Liver (tissue), 8 donors: ENCODE measurements at regions not wholly inside any gene's neighbourhood (a gene's known extent, or its start where the extent isn't known, plus 50 kb on each side); places are given as distances from the start of the nearest gene placed in this dataset.

Experiments used
- DNase-seq: peaks from one replicate; pipeline ENCODE4 v3.0.0-alpha.2; 2017; ENCODE audit warnings: low spot score
- H3K27ac ChIP-seq, 2 donors: one replicate each; pipeline ENCODE4 v1.7.0; 2013; ENCODE audit warnings: inconsistent platforms in 2 of 2, low read length in 2 of 2, control low read depth in 1 of 2, low read depth in 1 of 2, mild to moderate bottlenecking in 1 of 2
- H3K27me3 ChIP-seq, 4 donors: one replicate each; pipeline versions ENCODE4 v1.6.1 to v1.7.0; 2013; ENCODE audit warnings: low read length in 3 of 4, inconsistent platforms in 1 of 4, mild to moderate bottlenecking in 1 of 4, moderate library complexity in 1 of 4; ENCODE audit not compliant: control insufficient read depth in 4 of 4, insufficient read depth in 4 of 4
- H3K36me3 ChIP-seq, 4 donors: one replicate each; pipeline versions ENCODE4 v1.6.1 to v1.7.0; 2013; ENCODE audit warnings: low read length in 3 of 4, mild to moderate bottlenecking in 3 of 4, low read depth in 1 of 4, moderate library complexity in 1 of 4; ENCODE audit not compliant: control insufficient read depth in 4 of 4, insufficient read depth in 3 of 4
- H3K4me1 ChIP-seq, 4 donors: one replicate each; pipeline versions ENCODE4 v1.6.1 to v1.7.0; 2013; ENCODE audit warnings: low read length in 3 of 4, mild to moderate bottlenecking in 3 of 4, moderate library complexity in 1 of 4; ENCODE audit not compliant: control insufficient read depth in 4 of 4, insufficient read depth in 4 of 4
- H3K4me3 ChIP-seq, 3 donors: one replicate each; pipeline versions ENCODE4 v1.6.1 to v1.7.0; 2013; ENCODE audit warnings: low read length in 3 of 3, control low read depth in 1 of 3, low read depth in 1 of 3, mild to moderate bottlenecking in 1 of 3
- H3K9ac ChIP-seq, 2 donors: one replicate each; pipeline ENCODE4 v1.7.0; 2013; ENCODE audit warnings: low read length in 2 of 2, mild to moderate bottlenecking in 2 of 2, moderate library complexity in 2 of 2, control low read depth in 1 of 2, low read depth in 1 of 2
- H3K9me3 ChIP-seq, 4 donors: one replicate each; pipeline versions ENCODE4 v1.6.1 to v1.7.0; 2013; ENCODE audit warnings: low read length in 3 of 4; ENCODE audit not compliant: control insufficient read depth in 4 of 4
- ATF3 ChIP-seq: IDR thresholded peaks from 2 replicates; pipeline ENCODE4 v1.6.1; 2016; ENCODE audit warnings: antibody characterized with exemption
- CTCF ChIP-seq: fragments of 150-350 bp; IDR thresholded peaks from 2 replicates; pipeline ENCODE4 v1.5.1; 2017; ENCODE audit warnings: improper control_type of control experiment, low read depth, low read length; ENCODE audit not compliant: missing input control
- EGR1 ChIP-seq, 2 donors: IDR thresholded peaks; 2 replicates each; pipeline ENCODE4 v1.6.1; 2016 to 2018; ENCODE audit warnings: antibody characterized with exemption in 2 of 2, low read depth in 2 of 2
- FOXA1 ChIP-seq: IDR thresholded peaks from 2 replicates; pipeline ENCODE4 v1.6.1; 2016; ENCODE audit warnings: antibody characterized with exemption
- FOXA2 ChIP-seq: IDR thresholded peaks from 2 replicates; pipeline ENCODE4 v1.6.1; 2016; ENCODE audit warnings: antibody characterized with exemption
- GABPA ChIP-seq, 2 donors: IDR thresholded peaks in 1 of 2; conservative IDR thresholded peaks in 1 of 2; 2 replicates each; pipeline ENCODE4 v1.6.1; 2016; ENCODE audit warnings: antibody characterized with exemption in 2 of 2, mild to moderate bottlenecking in 1 of 2, moderate library complexity in 1 of 2
- HNF4A ChIP-seq, 2 donors: conservative IDR thresholded peaks; 2 replicates each; pipeline ENCODE4 v1.6.1; 2016; ENCODE audit warnings: antibody characterized with exemption in 2 of 2, mild to moderate bottlenecking in 2 of 2
- HNF4G ChIP-seq: IDR thresholded peaks from 2 replicates; pipeline ENCODE4 v1.6.1; 2016; ENCODE audit warnings: antibody characterized with exemption
- JUND ChIP-seq, 2 donors: IDR thresholded peaks; 2 replicates each; pipeline ENCODE4 v1.6.1; 2016; ENCODE audit warnings: antibody characterized with exemption in 2 of 2
- MAX ChIP-seq: IDR thresholded peaks from 2 replicates; pipeline ENCODE4 v1.6.1; 2016; ENCODE audit warnings: antibody characterized with exemption
- NR2F2 ChIP-seq: IDR thresholded peaks from 2 replicates; pipeline ENCODE4 v1.6.1; 2016; ENCODE audit warnings: antibody characterized with exemption
- RAD21 ChIP-seq, 2 donors: IDR thresholded peaks; 2 replicates each; pipeline ENCODE4 v1.6.1; 2016; ENCODE audit warnings: antibody characterized with exemption in 2 of 2, mild to moderate bottlenecking in 2 of 2
- REST ChIP-seq: IDR thresholded peaks from 2 replicates; pipeline ENCODE4 v1.6.1; 2016; ENCODE audit warnings: antibody characterized with exemption, mild to moderate bottlenecking
- RXRA ChIP-seq, 2 donors: IDR thresholded peaks; 2 replicates each; pipeline ENCODE4 v1.6.1; 2017 to 2018; ENCODE audit warnings: antibody characterized with exemption in 2 of 2, mild to moderate bottlenecking in 1 of 2
- SP1 ChIP-seq: IDR thresholded peaks from 2 replicates; pipeline ENCODE4 v1.6.1; 2018; ENCODE audit warnings: antibody characterized with exemption, mild to moderate bottlenecking
- TAF1 ChIP-seq: conservative IDR thresholded peaks from 2 replicates; pipeline ENCODE4 v1.6.1; 2016; ENCODE audit warnings: antibody characterized with exemption, mild to moderate bottlenecking
- YY1 ChIP-seq: IDR thresholded peaks from 2 replicates; pipeline ENCODE4 v1.6.1; 2016; ENCODE audit warnings: antibody characterized with exemption, mild to moderate bottlenecking
- ZBTB33 ChIP-seq: IDR thresholded peaks from 2 replicates; pipeline ENCODE4 v1.6.1; 2016; ENCODE audit warnings: antibody characterized with exemption
- WGBS: extraction: QIAGEN DNeasy Blood & Tissue Kit; methylation state at CpG from one replicate; pipeline ENCODE4 v1.1.7; 2013; 5-methylcytosine and 5-hydroxymethylcytosine counted together
- donor health status: healthy.
- donor health status: healthy.
- donor health status: healthy.
- donor health status: healthy.
- donor health status: healthy.

- H3K27ac ChIP-seq, result no peak overlapping the region
- H3K36me3 ChIP-seq, result no peaks in the 10 kb centered on the region
- peak overlapping the region in 1 of 2 donors; percentile 13 for H3K9ac ChIP-seq
- no peak for DNase-seq
- 68% methylated on average over 3 of the region's 3 CpGs for WGBS
- TF ChIP-seq HNF4A (conservative IDR thresholded peaks at IDR 0.05) (no peak), SP1 (no peak), CTCF (no peak), HNF4G (no peak), JUND (IDR thresholded peaks at IDR 0.05) (no peak), YY1 (no peak), EGR1 (IDR thresholded peaks at IDR 0.05; ENCODE audit: low read depth in 2 of 2) (no peak), ZBTB33 (no peak), TAF1 (no peak), MAX (no peak), RXRA (IDR thresholded peaks at IDR 0.05) (no peak), NR2F2 (no peak), RAD21 (IDR thresholded peaks at IDR 0.05) (no peak), FOXA2 (no peak), ATF3 (no peak), REST (no peak), GABPA (IDR thresholded peaks at IDR 0.05 in 1 of 2, conservative IDR thresholded peaks at IDR 0.05 in 1 of 2) (no peak), FOXA1 (no peak)
- H3K4me3 ChIP-seq, result no peak overlapping the region
- no peaks in the 10 kb centered on the region for H3K4me1 ChIP-seq
- peaks cover 3 to 12% (median 6%) of the 10 kb centered on the region in 4 donors for H3K9me3 ChIP-seq
- peaks cover 0 to 11% (median 0%) of the 10 kb centered on the region in 4 donors for H3K27me3 ChIP-seq
Measured at GRCh38 chr5:38621840-38622437, 65.5 kb upstream of the LIFR start.
